PC-9 (cell line): ENCODE measurements at regions not wholly inside any gene's neighbourhood (a gene's known extent, or its start where the extent isn't known, plus 50 kb on each side); places are given as distances from the start of the nearest gene placed in this dataset.

Experiments used
- CTCF ChIP-seq: fragments of 200-600 bp; sonication (generic); conservative IDR thresholded peaks from 2 replicates; pipeline ENCODE4 v1.6.1; 2017; ENCODE audit warnings: mixed run types, antibody characterized with exemption, mild to moderate bottlenecking, moderate library complexity
- EZH2 ChIP-seq: fragments of 200-600 bp; sonication (generic); IDR thresholded peaks from 2 replicates; pipeline ENCODE4 v1.8.0; 2017; ENCODE audit warnings: antibody characterized with exemption, low read depth

- TF ChIP-seq CTCF (no peak), EZH2 (no peak)
These were observed 98.7 kb downstream of the CRYAA start for GRCh38 chr21:43267391-43268085.
